Fibroblast of skin of scalp (primary cell): ENCODE measurements at regions not wholly inside any gene's neighbourhood (a gene's known extent, or its start where the extent isn't known, plus 50 kb on each side); places are given as distances from the start of the nearest gene placed in this dataset.
"Not testable (repeated sequence)": the region's sequence is repeated elsewhere in the genome, so short reads cannot be mapped to it uniquely, and the experiment has no call there.

Experiments used
- DNase-seq: peaks from one replicate; pipeline ENCODE4 v3.0.0-alpha.2; 2013

DNA sequence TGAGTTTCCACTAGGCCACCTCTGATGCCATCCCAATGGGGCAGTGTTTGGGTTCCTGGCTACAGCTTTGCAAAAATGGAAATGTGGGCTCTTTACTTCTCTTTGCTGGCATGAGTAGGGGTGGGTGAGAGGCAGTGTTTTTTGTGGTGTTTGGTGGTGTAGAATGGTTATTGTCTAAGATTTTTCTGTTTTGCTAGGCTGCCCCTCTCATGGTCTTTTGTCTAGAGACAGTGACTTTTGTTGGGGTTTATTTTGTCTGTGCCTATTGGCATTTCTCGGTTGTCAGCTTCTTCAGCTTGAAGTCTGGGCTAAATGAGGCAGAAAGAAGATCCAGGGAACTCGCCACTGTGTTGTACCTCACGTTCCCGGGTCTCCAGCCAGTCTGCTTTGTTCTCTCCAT is 112.1 kb downstream of the CENPF start:
- DNase-seq: no peak

- no peak for DNase-seq
Measured at GRCh38 chr1:214717351-214717750, 114.4 kb downstream of the CENPF start.

GRCh38 chr1:214718724-214719123 is 115.7 kb downstream of the CENPF start:
- DNase-seq: peak; percentile 71

DNA sequence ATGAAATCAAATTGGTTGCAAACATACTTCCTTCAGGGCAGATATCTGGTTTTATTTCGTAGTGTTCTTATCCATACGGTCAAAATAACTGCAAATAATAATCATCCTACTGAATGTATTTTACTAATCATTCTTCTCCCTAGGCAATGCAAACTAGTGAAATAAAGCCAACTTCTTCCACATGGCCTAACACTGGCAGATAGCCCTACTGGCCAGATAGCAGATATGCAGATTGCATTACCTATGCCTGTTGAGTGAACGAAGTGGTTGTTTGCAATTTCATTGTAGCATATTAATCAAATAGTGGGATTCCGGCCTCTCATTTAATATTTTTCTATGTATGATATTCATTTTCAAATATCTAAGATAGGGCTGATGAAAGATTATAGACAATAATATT is 116.2 kb downstream of the CENPF start:
- DNase-seq: no peak

- peak; percentile 29 for DNase-seq
Measured at GRCh38 chr1:214720561-214720960, 117.6 kb downstream of the CENPF start.

DNA sequence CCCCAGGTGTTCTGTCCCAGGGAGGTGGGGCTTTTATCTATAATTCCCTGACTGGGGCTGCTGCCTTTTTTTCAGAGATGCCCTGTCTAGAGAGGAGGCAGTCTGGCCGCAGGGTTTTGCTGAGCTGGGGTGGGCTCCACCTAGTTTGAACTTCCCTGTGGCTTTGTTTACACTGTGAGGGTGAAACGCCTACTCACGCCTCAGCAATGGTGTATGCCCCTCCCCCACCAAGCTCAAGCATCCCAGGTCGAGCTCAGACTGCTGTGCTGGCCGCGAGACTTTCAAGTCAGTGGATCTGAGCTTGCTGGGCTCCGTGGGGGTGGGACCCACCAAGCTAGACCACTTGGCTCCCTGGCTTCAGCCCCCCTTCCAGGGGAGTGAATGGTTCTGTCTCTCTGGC is 124.3 kb downstream of the CENPF start:
- peak; percentile 12 for DNase-seq

- DNase-seq: peak; percentile 22
Measured at GRCh38 chr1:214739621-214740238, 136.7 kb downstream of the CENPF start.

DNA sequence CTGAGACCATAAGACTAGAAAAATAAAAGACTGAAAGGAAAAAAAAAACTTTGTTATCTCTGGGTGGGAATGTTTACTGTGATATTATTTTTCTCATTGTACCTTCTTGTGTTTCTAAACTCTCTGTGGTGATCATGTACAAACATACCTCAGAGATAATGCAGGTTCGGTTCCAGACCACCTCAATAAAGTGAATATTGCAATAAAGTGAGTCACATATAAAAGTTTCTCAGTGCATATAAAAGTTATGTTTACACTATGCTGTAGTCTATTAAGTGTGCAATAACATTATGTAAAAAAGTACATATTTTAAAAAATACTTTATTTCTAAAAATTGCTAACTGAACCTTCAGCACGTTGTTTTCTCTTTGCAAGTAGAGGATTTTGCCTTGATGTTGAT is 137.5 kb downstream of the CENPF start:
- DNase-seq: no peak

DNA sequence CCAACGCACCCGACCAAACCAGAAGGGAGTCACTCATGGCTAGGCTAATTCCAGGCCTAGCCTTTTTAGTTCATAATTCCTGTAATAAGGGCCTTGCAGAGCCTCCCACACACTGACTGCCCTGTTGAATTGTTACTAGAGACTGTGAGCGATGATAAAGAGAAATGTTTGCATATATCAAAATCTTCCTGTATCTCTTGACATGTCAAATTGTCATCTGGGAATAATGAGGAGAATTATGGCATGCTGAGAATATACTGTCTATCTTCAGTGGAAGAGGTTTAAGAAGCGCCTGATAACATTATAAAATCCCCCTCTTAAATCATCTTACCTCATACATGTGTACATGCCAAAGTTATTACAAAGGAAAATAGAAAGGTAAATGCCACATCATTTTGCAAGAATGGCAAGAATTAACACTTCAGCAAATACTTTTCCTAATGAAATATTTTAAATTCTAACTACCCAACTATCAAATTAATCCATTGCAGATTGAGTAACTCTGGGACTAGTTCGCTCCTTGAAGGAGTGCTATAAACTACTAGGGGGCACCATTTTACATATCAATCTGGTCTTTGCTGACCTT is 144.1 kb downstream of the CENPF start:
- DNase-seq: peak; percentile 20

DNA sequence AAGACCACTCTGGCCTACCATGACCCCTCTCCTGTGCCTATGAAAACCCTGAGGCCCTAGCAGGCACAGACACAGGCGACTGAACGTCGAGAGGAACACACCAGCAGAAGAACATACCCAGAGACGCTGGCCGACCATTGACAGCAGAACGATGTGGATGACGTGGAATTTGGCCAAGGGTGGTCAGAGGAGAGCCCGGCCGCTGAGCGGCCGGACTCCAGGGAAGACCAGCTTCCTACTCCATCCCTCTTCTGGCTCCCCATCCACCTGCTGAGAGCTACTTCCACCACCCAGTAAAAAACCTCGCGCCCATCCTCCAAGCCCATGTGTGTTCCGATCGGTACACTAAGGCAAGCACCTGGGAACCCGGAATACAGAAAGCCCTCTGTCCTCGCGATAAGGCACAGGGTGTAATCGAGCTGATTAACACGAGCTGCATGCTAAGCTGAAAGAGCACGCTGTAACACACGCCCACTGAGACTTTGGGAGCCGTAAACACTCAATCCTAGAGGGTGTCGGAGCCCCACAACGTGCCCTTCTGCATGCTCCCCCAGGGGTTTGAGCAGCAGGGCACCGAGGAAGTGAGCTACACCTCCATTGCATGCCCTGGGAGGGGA is 150.3 kb downstream of the CENPF start:
- DNase-seq: no peak

GRCh38 chr1:214761030-214761429 is 158.0 kb downstream of the CENPF start:
- no peak for DNase-seq

GRCh38 chr1:214762902-214763301 is 159.9 kb downstream of the CENPF start:
- DNase-seq: no peak

DNA sequence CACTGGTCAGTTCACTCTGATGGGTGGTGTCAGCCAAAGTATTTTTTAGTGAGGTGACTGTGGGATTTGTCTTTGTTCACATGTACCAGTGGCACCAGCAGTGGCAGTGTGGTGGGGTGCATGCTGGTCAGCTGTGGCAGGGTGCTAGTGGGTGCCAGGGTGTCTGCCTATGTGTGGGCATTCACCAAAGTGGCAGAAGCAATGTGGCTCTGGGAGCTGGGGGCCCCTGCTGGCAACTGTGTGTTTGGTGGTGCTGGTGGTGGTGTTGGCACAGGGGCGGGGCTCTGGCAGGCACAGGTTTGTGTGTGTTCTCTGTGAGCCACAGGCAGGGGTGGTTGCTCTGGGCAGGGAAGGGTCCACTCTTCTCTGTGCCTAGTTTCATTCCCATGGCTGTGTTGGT is 161.5 kb downstream of the CENPF start:
- DNase-seq: no peak

DNA sequence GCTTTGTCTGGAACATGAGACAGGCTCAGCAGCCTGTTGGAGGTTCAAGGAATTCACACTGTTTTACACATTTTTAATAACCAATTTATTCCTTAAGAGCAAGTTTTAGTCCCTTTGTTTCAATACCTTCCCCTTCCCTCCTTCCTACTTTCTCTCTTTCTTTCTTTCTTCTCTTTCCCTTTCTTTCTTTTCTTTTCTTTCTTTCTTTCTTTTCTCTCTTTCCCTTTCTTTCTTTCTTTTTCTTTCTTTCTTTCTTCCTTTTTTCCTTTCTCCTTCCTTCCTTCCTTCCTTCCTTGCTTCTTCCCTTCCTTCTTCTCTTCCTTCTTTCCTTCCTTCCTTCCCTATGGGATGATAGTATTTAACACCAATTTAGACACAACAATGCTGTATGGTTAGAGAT is 164.2 kb downstream of the CENPF start:
- no peak for DNase-seq

- DNase-seq: not testable (repeated sequence)
Measured at GRCh38 chr1:214769666-214770065, 166.7 kb downstream of the CENPF start.

- DNase-seq: no peak
Measured at GRCh38 chr1:214777364-214777763, 174.4 kb downstream of the CENPF start.

DNA sequence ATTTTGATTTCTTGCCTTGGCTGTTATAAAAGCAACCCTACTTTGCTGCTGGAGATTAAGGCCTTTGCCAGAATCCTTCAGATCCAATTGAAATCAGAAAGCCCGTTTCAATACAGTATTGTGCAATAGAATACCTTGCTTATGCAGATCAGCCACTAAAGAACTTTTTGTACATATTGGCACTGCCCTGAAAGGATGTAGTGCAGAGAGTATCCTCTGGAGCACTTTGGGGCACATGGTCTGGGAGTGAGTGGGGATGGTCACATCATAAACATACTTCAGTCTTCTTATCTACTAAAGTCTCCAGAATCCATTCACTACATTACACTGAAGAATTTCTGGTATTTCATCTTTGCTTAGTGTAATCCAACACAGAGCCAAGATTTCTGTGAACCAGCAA is 189.0 kb downstream of the CENPF start:
- DNase-seq: peak; percentile 59

GRCh38 chr1:214792527-214793186 is 189.7 kb downstream of the CENPF start:
- DNase-seq: no peak

GRCh38 chr1:214793708-214794107 is 190.7 kb downstream of the CENPF start:
- DNase-seq: no peak

DNA sequence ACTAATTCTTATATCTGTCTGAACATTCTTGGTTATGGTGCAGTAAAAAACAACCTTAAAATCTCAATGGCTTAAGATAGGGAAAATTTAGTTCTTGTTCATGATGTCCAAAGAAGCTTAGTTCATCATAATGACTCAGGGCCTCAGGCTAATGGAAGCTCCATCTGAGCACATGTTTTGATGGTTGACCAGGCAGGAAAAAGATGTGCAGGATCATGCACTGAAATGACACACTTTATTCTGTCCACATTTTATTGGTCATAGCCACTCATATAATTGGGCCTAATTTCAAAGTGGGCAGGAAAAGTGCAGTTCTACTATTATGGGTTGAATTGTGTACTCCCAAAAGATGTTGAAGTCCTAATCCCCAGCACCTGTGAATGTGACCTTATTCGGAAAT is 198.2 kb downstream of the CENPF start:
- no peak for DNase-seq

DNA sequence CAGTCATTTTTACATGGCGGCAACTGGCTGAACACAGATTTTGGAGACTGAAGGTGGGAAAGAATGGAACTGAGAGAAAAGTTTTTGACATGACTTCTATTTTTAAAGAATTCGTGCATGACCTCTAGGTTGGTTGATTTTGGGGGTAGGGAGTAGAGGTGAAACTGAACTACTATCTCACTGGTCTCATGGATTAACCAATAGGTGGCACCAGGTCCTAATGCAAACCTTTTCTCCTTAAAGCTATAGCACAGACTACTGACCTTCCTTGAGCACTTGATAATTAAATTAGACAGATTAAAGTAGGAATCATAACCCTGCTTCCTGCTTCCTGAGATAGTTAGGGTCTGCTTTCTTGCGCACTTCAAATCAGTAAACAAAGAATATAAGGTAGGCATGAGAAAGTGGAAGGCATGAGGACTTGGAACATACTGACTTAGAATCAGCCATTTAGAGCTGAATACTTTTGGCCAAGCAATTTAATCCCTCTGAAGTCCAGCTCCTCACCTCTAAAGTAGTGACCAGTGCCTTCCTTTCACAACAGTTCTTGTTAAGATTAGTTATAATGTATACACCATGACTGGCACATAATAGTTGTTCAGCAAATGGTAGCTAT is 206.0 kb downstream of the CENPF start:
- peak; percentile 58 for DNase-seq

DNA sequence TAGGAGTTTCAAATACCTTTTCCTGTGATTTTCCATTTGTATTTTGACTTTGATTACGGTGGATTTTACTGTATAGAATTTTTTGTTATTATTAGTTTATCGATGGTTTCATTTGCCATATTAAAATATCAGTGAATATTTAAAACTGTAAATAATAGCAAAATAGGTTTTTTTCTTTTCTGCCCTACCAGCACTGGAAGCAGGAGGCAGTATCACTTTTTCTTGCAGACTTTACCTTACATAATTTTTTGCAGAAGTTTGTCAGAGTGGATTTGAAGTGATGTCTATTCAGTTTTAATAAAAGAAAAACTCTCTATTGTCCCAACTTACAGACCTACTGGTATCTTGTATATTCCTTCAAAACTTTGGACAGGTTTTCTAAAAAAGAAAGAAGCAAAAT is 213.6 kb downstream of the CENPF start:
- DNase-seq: no peak
